Right lobe of liver (tissue), 6 donors: ENCODE measurements at regions not wholly inside any gene's neighbourhood (a gene's known extent, or its start where the extent isn't known, plus 50 kb on each side); places are given as distances from the start of the nearest gene placed in this dataset.

Experiments used
- ATAC-seq, 4 donors: fragments of 200-7000 bp; cut with Tn5 transposase; one replicate each; pipeline ENCODE4 v1.9.1; 2020; ENCODE audit warnings: mild to moderate bottlenecking in 4 of 4, moderate library complexity in 4 of 4
- DNase-seq, 3 donors: peaks; one replicate each; pipeline ENCODE4 v3.0.0-alpha.2; 2020
- H3K27ac ChIP-seq, 3 donors: fragments of 200-600 bp; one replicate each; pipeline ENCODE4 v1.8.0; 2022
- H3K27me3 ChIP-seq, 2 donors: fragments of 200-600 bp; one replicate each; pipeline ENCODE4 v1.8.0; 2022
- H3K36me3 ChIP-seq, 4 donors: fragments of 200-600 bp; sonication (generic) in 1 of 4; one replicate each; pipeline versions ENCODE4 v1.5.1 to v1.8.0; 2017 to 2022; ENCODE audit warnings: control low read depth in 1 of 4
- H3K4me1 ChIP-seq, 4 donors: fragments of 200-600 bp; sonication (generic) in 1 of 4; one replicate each; pipeline versions ENCODE4 v1.5.1 to v1.8.0; 2017 to 2022; ENCODE audit warnings: control low read depth in 1 of 4
- H3K4me3 ChIP-seq, 3 donors: fragments of 200-600 bp; one replicate each; pipeline ENCODE4 v1.8.0; 2022
- H3K9me3 ChIP-seq, 4 donors: fragments of 200-600 bp; sonication (generic) in 1 of 4; one replicate each; pipeline versions ENCODE4 v1.5.1 to v1.8.0; 2017 to 2022; ENCODE audit warnings: control low read depth in 1 of 4
- CTCF ChIP-seq, 4 donors: fragments of 200-600 bp in 3 of 4; fragments of 450-650 bp in 1 of 4; IDR thresholded peaks; one replicate each; pipeline versions ENCODE4 v1.5.1 to v1.8.0; 2016 to 2022; ENCODE audit warnings: antibody characterized with exemption in 4 of 4, mild to moderate bottlenecking in 2 of 4
- POLR2A ChIP-seq: fragments of 450-650 bp; IDR thresholded peaks from one replicate; pipeline ENCODE4 v1.6.1; 2017; ENCODE audit warnings: antibody characterized with exemption, mild to moderate bottlenecking
- WGBS: methylation state at CpG from one replicate; pipeline ENCODE4 v1.1.6; 2018; ENCODE audit warnings: low coverage, low lambda C conversion rate; ENCODE audit not compliant: insufficient coverage; ENCODE audit errors: missing lambda C conversion rate; 5-methylcytosine and 5-hydroxymethylcytosine counted together
- intact Hi-C, 2 donors: fragments of 100-400 bp; cut with DNase I; formaldehyde crosslinking; loops; one replicate each; pipeline versions ENCODE4 v1.11.2 to v1.14.1; 2022
- donor health status: DM: no; HTN: yes; CAD: no.
- donor health status: DM: no; HTN: no; CAD: no.
- donor health status: DM: no; HTN: no; CAD: no.
- donor health status: DM: no; HTN: yes; CAD: no.
- donor health status: DM: no; HTN: yes; CAD: no.

- Histone ChIP-seq H3K9me3 (no peaks in the 10 kb centered on the region), H3K27me3 (no peaks in the 10 kb centered on the region), H3K36me3 (no peaks in the 10 kb centered on the region), H3K27ac (no peak overlapping the region), H3K4me3 (no peak overlapping the region), H3K4me1 (no peaks in the 10 kb centered on the region)
- WGBS: 50% methylated on average over 3 of the region's 4 CpGs
- TF ChIP-seq POLR2A (no peak), CTCF (IDR thresholded peaks at IDR 0.05) (no peak)
- ATAC-seq: no peak
- intact Hi-C loops: no loop called here
- no peak for DNase-seq
These were observed 124.9 kb downstream of the GLI2 start for GRCh38 chr2:120860579-120860922.

DNA sequence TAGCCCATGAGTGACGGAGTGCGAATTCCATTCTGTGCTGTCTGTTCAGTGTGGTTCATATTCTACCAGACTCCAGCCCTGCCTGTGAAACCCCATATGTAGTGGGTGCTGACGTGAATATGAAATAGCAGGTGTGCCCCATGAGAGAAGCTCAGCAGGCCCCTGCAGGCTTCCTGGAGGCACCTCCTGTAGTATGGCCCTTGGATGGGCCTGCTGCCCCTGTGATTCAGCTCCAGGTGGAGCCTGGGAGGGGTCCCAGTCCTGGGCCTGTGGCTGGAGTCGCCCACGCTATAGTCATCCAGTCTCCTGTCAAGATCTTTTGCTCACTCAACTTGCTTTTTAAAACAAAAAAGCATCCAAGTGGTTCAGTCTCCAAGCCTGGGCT lies 125.5 kb downstream of the GLI2 start:
- Histone ChIP-seq H3K36me3 (no peaks in the 10 kb centered on the region), H3K9me3 (no peaks in the 10 kb centered on the region), H3K4me3 (no peak overlapping the region), H3K27ac (no peak overlapping the region), H3K4me1 (no peaks in the 10 kb centered on the region), H3K27me3 (no peaks in the 10 kb centered on the region)
- DNase-seq (no peak), ATAC-seq (no peak)
- intact Hi-C loops: no loop called here
- no peak for TF ChIP-seq POLR2A
- no peak for TF ChIP-seq CTCF (IDR thresholded peaks at IDR 0.05)
- WGBS: 95% methylated on average over 3 of the region's 5 CpGs

GRCh38 chr2:120861576-120862191 lies 126.0 kb downstream of the GLI2 start:
- H3K4me3 ChIP-seq: no peak overlapping the region
- no peak overlapping the region for H3K27ac ChIP-seq
- 44% methylated on average over 5 of the region's 17 CpGs for WGBS
- DNase-seq: no peak
- ATAC-seq: no peak
- TF ChIP-seq CTCF (IDR thresholded peaks at IDR 0.05) (no peak), POLR2A (no peak)
- H3K9me3 ChIP-seq: no peaks in the 10 kb centered on the region
- intact Hi-C loops: no loop called here
- H3K4me1 ChIP-seq: no peaks in the 10 kb centered on the region
- no peaks in the 10 kb centered on the region for H3K36me3 ChIP-seq
- no peaks in the 10 kb centered on the region for H3K27me3 ChIP-seq

- no peaks in the 10 kb centered on the region for H3K9me3 ChIP-seq
- TF ChIP-seq CTCF (IDR thresholded peaks at IDR 0.05) (no peak), POLR2A (no peak)
- H3K27ac ChIP-seq: no peak overlapping the region
- H3K27me3 ChIP-seq: no peaks in the 10 kb centered on the region
- ATAC-seq: no peak
- H3K36me3 ChIP-seq: no peaks in the 10 kb centered on the region
- H3K4me1 ChIP-seq: peaks cover 0 to 6% (median 0%) of the 10 kb centered on the region in 4 donors
- intact Hi-C loops: no loop called here
- no peak for DNase-seq
- no peak overlapping the region for H3K4me3 ChIP-seq
- WGBS: no CpG with 5 or more reads among the region's 18 CpGs
These were observed 126.8 kb downstream of the GLI2 start for GRCh38 chr2:120862201-120863060.
